ENCODE measurements at regions not wholly inside any gene's neighbourhood (a gene's known extent, or its start where the extent isn't known, plus 50 kb on each side); places are given as distances from the start of the nearest gene placed in this dataset.

DNA sequence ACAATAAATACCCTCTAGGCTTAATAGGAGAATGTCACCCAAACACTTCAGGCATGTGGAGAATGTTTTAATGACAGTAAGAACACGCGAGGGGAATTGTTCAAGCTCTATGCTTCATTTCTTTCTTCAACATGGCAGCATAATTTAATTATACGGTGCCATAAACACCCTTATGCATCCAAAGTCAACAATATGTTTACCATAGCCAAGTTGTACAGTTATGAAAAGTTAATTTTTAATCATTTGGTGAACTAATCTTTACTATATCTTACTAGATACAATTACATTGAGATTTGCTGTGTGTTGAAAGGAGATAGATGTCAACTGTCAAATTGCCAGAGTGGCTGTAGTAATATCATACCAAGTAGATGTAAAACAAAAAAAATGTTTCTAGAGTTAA lies 185.9 kb upstream of the NBEA start:
- TF ChIP-seq, protein P1, sequence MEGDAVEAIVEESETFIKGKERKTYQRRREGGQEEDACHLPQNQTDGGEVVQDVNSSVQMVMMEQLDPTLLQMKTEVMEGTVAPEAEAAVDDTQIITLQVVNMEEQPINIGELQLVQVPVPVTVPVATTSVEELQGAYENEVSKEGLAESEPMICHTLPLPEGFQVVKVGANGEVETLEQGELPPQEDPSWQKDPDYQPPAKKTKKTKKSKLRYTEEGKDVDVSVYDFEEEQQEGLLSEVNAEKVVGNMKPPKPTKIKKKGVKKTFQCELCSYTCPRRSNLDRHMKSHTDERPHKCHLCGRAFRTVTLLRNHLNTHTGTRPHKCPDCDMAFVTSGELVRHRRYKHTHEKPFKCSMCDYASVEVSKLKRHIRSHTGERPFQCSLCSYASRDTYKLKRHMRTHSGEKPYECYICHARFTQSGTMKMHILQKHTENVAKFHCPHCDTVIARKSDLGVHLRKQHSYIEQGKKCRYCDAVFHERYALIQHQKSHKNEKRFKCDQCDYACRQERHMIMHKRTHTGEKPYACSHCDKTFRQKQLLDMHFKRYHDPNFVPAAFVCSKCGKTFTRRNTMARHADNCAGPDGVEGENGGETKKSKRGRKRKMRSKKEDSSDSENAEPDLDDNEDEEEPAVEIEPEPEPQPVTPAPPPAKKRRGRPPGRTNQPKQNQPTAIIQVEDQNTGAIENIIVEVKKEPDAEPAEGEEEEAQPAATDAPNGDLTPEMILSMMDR (IDR thresholded peaks at IDR 0.05): no peak
- no peak for TF ChIP-seq ZFX (IDR thresholded peaks at IDR 0.05; ENCODE audit: borderline replicate concordance)

All from 22Rv1 (cell line).